GM21381 (cell line): ENCODE measurements at regions not wholly inside any gene's neighbourhood (a gene's known extent, or its start where the extent isn't known, plus 50 kb on each side); places are given as distances from the start of the nearest gene placed in this dataset.

Experiments used
- ATAC-seq: cut with Tn5 transposase; IDR thresholded peaks from one replicate; pipeline ENCODE4 v1.9.1; 2021; ENCODE audit warnings: mild to moderate bottlenecking, moderate library complexity; ENCODE audit not compliant: unreplicated experiment

GRCh38 chr3:159210336-159210735, 408.5 kb downstream of the MFSD1 start:
- no peak for ATAC-seq

- no peak for ATAC-seq
Observed at GRCh38 chr3:159216311-159216710, 414.5 kb downstream of the MFSD1 start.

- no peak for ATAC-seq
Observed at GRCh38 chr3:159219231-159219630, 417.4 kb downstream of the MFSD1 start.

GRCh38 chr3:159221335-159221734, 419.5 kb downstream of the MFSD1 start:
- ATAC-seq = no peak

GRCh38 chr3:159229116-159229680, 427.3 kb downstream of the MFSD1 start:
- ATAC-seq = no peak

GRCh38 chr3:159232966-159233365, 431.1 kb downstream of the MFSD1 start:
- no peak for ATAC-seq

- no peak for ATAC-seq
Observed at GRCh38 chr3:159233734-159234133, 431.9 kb downstream of the MFSD1 start.

GRCh38 chr3:159234306-159234705, 432.5 kb downstream of the MFSD1 start:
- ATAC-seq = no peak

GRCh38 chr3:159236321-159236720, 434.5 kb downstream of the MFSD1 start:
- no peak for ATAC-seq

GRCh38 chr3:159237226-159237625, 435.4 kb downstream of the MFSD1 start:
- no peak for ATAC-seq

- ATAC-seq = no peak
Observed at GRCh38 chr3:159238646-159239045, 436.8 kb downstream of the MFSD1 start.

- ATAC-seq = no peak
Observed at GRCh38 chr3:159239059-159239458, 437.2 kb downstream of the MFSD1 start.

GRCh38 chr3:159244933-159245332, 443.1 kb downstream of the MFSD1 start:
- no peak for ATAC-seq

- no peak for ATAC-seq
Observed at GRCh38 chr3:159245871-159246270, 444.0 kb downstream of the MFSD1 start.

- no peak for ATAC-seq
Observed at GRCh38 chr3:159246385-159246784, 444.5 kb downstream of the MFSD1 start.

- no peak for ATAC-seq
Observed at GRCh38 chr3:159249472-159250174, 447.8 kb downstream of the MFSD1 start.

GRCh38 chr3:159250961-159251360, 449.1 kb downstream of the MFSD1 start:
- no peak for ATAC-seq

- no peak for ATAC-seq
Observed at GRCh38 chr3:159252274-159252673, 450.4 kb downstream of the MFSD1 start.

GRCh38 chr3:159252772-159253384, 451.0 kb downstream of the MFSD1 start:
- no peak for ATAC-seq

- ATAC-seq = no peak
Observed at GRCh38 chr3:159253860-159254259, 452.0 kb downstream of the MFSD1 start.

- ATAC-seq = no peak
Observed at GRCh38 chr3:159257954-159258353, 456.1 kb downstream of the MFSD1 start.

GRCh38 chr3:159258934-159259333, 457.1 kb downstream of the MFSD1 start:
- ATAC-seq = no peak
